GM11168 (cell line): ENCODE measurements at regions not wholly inside any gene's neighbourhood (a gene's known extent, or its start where the extent isn't known, plus 50 kb on each side); places are given as distances from the start of the nearest gene placed in this dataset.
"Not testable (repeated sequence)": the region's sequence is repeated elsewhere in the genome, so short reads cannot be mapped to it uniquely, and the experiment has no call there.

Source experiments
- in situ Hi-C: fragments of 300-500 bp; cut with MboI; formaldehyde crosslinking; loops from one replicate; pipeline ENCODE4 v1.12.0; 2022; ENCODE audit warnings: low sequenced_read_pairs; ENCODE audit not compliant: unreplicated experiment

DNA sequence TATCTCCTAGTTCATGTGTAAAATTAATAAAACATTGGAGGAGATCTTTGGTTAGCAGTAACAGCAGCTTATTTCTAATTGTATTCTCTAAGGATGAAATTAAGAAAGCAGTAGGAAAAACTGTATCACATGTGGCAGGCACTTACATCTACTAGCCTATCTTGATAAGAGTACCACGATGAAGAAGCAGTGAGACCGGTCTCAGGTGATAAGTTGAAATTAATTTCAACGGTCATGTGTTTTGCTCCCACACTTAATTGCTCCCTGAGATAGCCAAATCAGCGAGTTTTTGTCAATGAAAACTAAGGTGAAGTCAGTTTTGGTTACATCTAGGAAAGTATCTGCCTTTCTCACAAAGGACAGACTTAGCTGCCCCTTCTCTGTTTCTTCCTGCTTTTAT lies 115.8 kb upstream of the WIPF3 start:
- in situ Hi-C loops: not testable (repeated sequence)

- in situ Hi-C loops: not testable (repeated sequence)
Observed at GRCh38 chr7:29696402-29696801, 109.9 kb upstream of the WIPF3 start.

DNA sequence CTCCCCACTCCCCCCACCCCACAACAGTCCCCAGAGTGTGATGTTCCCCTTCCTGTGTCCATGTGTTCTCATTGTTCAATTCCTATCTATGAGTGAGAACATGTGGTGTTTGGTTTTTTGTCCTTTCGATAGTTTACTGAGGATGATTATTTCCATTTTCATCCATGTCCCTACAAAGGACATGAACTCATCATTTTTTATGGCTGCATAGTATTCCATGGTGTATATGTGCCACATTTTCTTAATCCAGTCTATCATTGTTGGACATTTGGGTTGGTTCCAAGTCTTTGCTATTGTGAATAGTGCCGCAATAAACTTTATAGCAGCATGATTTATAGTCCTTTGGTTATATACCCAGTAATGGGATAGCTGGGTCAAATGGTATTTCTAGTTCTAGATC lies 106.6 kb upstream of the WIPF3 start:
- in situ Hi-C loops: not testable (repeated sequence)

- in situ Hi-C loops: not testable (repeated sequence)
Observed at GRCh38 chr7:29701540-29701939, 104.8 kb upstream of the WIPF3 start.

DNA sequence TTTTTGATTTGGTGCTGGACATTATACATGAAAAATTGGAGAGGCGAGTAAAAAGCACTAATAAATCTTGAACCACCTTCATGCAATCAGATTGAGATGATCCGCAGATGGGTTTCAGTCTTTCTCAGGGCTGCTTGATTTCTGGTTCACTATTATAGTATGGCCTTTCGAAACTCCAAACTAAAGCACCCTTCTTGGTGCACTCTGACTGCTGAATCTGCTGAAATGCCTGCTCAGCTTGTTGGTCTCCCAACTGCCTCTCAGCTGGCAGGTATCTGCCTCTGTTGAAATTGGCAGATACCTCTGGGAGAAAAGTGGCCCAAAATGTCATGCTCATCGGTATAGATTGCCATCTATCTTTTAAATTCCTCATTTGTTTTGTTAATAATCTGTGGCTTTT lies 102.5 kb upstream of the WIPF3 start:
- in situ Hi-C loops: not testable (repeated sequence)

DNA sequence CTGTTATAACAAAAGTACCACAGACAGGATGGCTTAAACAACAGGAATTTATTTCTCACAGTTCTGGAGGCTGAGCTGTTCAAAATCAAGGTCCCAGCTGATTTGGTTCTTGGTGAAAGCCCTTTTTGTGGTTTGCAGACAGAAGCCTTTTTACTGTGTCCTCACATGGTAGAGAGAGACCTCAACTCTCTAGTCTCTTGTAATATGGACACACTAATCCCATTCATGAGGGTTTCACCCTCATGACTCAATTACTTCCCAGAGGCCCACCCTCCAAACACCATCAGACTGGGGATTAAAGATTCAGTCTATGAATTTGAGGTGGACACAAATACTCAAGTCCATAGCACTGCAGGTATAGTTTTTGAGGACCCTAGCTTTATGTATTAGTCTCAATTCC lies 97.3 kb upstream of the WIPF3 start:
- in situ Hi-C loops: not testable (repeated sequence)

DNA sequence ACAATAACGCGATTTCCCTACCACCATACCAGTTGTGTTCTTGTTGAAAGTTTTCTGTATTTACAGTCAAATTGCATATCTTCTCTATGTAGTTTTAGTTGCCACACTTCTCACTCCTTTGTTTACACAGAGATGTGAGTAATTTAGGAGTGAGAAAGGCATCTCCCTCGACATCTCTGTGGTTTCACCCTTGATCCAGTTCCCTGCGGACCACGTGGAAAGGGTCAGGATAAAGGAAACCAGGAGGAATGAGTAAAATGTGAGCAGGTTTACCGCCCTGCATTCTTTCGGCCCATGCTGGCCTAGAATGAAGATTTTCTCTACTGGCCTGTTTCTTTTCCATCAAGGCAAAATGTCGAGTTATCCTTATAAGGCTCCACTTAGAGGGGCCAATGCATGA lies 83.2 kb upstream of the WIPF3 start:
- in situ Hi-C loops: not testable (repeated sequence)

- in situ Hi-C loops: no loop called here
Observed at GRCh38 chr7:29723599-29723998, 82.7 kb upstream of the WIPF3 start.

- in situ Hi-C loops: not testable (repeated sequence)
Observed at GRCh38 chr7:29729534-29730165, 76.7 kb upstream of the WIPF3 start.

DNA sequence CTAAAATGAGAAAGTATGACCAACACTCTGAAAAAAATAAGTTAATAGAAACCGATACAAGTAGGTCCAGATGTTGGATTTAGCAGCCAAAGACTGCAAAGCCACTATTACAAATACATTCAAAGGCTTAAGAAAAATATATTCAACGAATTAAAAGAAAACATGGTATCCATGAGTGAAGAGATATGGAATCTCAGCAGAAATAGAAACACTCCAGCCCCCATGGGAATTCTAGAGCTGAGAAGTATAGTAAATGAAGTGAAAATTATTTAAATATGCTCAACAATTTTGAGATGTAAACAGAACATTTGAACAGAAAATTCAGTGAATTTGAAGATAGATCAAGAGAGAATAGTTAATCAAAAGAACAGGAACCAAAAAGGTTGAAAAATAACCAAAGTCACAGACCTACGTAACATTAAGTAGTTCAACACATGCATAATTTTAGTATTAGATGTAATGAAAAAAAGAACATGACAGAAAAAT lies 72.0 kb upstream of the WIPF3 start:
- in situ Hi-C loops: no loop called here

GRCh38 chr7:29747645-29748245 lies 58.6 kb upstream of the WIPF3 start:
- in situ Hi-C loops: loop anchor here (5.0 kb wide), 1 partner anchor 115 kb away; no protein-coding TSS in a partner anchor

DNA sequence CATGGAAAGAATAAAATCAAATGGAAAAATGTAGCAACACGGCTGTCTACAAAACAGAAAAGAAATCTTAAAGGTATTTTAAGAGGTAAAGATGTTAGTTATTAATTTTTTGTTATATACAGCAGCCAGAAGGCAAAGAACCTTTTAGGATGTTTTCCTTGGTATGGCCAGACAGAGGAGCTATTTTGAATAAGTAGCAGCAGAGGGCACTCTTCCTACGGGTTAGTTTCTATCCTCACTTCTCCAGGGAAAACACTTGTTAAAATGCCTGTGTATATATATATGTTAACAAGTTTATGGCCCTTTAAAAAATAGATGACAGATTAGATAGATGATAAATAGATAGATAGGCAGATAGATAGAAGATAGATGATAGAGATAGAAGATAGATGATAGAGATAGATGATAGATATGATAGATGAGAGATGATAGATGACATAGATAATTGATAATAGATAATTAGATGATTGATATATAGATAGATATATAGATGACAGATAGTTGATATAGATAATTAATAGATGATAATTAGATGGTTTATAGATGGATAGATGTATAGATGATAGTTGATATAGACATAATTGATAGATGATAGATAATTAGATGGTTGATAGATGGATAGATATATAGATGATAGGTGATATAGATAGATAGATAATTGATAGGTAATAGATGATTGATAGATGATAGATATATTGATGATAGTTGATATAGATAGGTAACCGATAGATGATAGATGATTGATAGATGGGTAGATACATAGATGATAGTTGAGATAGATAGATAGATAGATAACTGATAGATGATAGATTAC lies 57.8 kb upstream of the WIPF3 start:
- in situ Hi-C loops: loop anchor here (5.0 kb wide), 1 partner anchor 116 kb away; no protein-coding TSS in a partner anchor

- in situ Hi-C loops: loop anchor here (5.0 kb wide), 1 partner anchor 118 kb away; no protein-coding TSS in a partner anchor
Observed at GRCh38 chr7:29749701-29750321, 56.5 kb upstream of the WIPF3 start.

DNA sequence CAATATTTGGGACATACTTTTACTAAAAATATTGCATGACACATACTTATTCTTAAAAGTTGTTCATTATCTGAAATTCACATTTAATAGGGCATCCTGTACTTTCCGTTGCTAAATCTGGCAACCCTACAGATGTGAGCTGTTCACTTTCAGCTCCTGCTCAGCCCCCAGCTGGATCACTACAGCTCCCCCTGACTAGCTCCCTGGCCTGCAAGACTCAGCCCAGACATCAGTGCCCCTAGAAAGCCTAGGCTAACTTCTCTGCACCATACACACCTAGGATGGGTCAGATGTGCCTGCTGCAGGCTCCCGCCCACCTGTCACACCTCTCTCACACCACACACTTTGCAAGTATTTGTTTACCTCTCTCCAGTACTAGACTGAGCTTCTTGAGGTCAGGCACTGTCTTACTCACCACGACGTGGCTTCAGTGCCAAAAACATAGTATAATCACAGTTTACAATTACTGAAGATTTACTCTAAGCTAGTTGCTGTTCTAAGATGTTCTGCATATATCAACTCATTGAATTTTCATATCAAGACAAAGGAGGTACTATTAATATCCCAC lies 55.9 kb upstream of the WIPF3 start:
- in situ Hi-C loops: not testable (repeated sequence)

DNA sequence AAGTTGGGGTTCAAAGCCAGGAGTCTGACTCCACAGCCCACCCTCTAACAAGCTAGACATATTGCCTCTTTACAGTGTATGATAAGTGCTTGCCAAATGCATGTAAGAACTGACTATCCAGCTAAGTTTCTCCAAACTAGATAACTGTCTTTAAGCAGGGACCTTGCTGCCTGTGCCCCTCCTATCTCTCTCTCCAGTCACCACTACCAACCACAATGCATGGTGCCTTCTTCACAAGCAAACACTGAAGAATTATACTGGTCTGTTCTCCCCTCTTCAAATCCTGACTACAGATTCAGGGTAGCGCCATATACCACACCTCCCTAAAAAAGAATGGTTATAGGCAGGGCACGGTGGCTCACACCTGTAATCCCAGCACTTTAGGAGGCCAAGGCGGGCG lies 55.3 kb upstream of the WIPF3 start:
- in situ Hi-C loops: not testable (repeated sequence)

- in situ Hi-C loops: no loop called here
Observed at GRCh38 chr7:29754874-29755490, 51.3 kb upstream of the WIPF3 start.
